ENCODE measurements at regions not wholly inside any gene's neighbourhood (a gene's known extent, or its start where the extent isn't known, plus 50 kb on each side); places are given as distances from the start of the nearest gene placed in this dataset.

DNA sequence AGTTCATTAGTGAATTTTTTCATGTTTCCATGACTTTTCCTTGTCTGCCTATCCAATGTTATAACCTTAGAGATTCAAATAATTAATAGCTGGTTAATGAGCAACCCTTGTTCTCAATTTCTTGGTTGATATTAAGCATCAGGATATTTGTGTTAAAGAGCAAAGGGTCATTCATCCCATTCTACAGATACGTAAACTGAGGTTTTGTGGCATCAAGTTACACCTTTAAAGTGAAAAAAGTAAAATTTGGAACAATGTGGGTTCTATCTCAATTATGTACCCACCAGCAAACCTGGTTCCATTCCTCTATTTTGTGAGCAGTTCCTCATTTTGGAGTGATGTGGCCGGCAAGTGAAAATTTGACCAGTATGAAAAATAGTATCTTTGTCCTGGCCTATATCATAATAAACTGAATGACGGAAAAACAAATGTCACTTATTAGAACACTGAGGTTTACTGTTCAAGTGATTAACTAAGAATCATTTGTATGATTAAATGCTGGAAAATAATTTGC lies 220.5 kb upstream of the ATP5MC3 start:
- Histone ChIP-seq H3K4me1 (ENCODE audit: control insufficient read depth in 1 of 2, insufficient read depth in 2 of 2, low read length in 2 of 2) (no peaks in the 10 kb centered on the region), H3K9me3 (ENCODE audit: control insufficient read depth in 1 of 2, low read length in 2 of 2) (no peaks in the 10 kb centered on the region), H3K9ac (ENCODE audit: low read depth in 1 of 2, low read length in 2 of 2) (no peak overlapping the region), H3K36me3 (ENCODE audit: control insufficient read depth in 1 of 2, insufficient read depth in 2 of 2, low read length in 2 of 2) (no peaks in the 10 kb centered on the region), H3K4me3 (ENCODE audit: low read depth in 1 of 2, low read length in 2 of 2) (no peak overlapping the region), H3K27ac (ENCODE audit: low read depth, low read length) (no peak overlapping the region), H3K27me3 (ENCODE audit: control insufficient read depth in 1 of 2, insufficient read depth in 2 of 2, low read length in 2 of 2) (peaks cover 0 to 6% of the 10 kb centered on the region in 2 donors)

DNA sequence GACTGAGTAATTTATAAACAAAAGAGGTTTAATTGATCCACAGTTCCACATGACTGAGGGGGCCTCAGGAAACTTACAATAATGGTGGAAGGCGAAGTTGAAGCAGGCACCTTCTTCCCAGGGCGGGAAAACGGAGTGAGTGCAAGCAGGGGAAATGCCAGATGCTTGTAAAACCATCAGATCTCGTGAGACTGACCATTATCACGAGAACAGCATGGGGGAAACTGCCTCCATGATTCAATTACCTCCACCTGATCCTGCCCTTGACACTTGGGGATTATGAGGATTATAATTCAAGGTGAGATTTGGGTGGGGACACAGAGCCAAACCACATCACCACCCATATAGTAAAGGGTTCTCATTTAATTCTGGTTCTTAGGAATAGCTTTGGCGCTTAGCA lies 219.5 kb upstream of the ATP5MC3 start:
- Histone ChIP-seq H3K27ac (ENCODE audit: low read depth, low read length) (no peak overlapping the region), H3K36me3 (ENCODE audit: control insufficient read depth in 1 of 2, insufficient read depth in 2 of 2, low read length in 2 of 2) (no peaks in the 10 kb centered on the region), H3K4me3 (ENCODE audit: low read depth in 1 of 2, low read length in 2 of 2) (no peak overlapping the region), H3K27me3 (ENCODE audit: control insufficient read depth in 1 of 2, insufficient read depth in 2 of 2, low read length in 2 of 2) (peaks cover 0 to 6% of the 10 kb centered on the region in 2 donors), H3K4me1 (ENCODE audit: control insufficient read depth in 1 of 2, insufficient read depth in 2 of 2, low read length in 2 of 2) (no peaks in the 10 kb centered on the region), H3K9me3 (ENCODE audit: control insufficient read depth in 1 of 2, low read length in 2 of 2) (no peaks in the 10 kb centered on the region), H3K9ac (ENCODE audit: low read depth in 1 of 2, low read length in 2 of 2) (no peak overlapping the region)

DNA sequence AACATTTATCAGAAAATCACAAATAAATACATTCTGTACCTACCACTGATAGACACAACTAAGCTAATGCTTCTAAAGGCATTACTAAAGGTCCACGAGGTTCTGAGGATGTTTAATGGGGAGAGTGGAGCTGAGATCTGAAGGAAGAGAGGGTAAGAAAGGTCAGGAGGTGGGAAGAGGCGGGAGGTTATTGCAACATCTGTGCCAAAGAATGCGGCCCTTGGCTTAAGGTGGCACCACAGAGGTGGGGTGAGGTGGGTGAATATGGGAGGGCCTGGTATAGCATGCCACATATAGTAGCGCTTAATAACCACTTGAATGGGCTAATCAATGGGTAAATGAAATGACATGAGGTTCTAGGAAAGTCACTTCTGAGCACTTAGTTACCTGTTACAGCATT lies 217.8 kb upstream of the ATP5MC3 start:
- Histone ChIP-seq H3K4me3 (ENCODE audit: low read depth in 1 of 2, low read length in 2 of 2) (no peak overlapping the region), H3K9me3 (ENCODE audit: control insufficient read depth in 1 of 2, low read length in 2 of 2) (no peaks in the 10 kb centered on the region), H3K36me3 (ENCODE audit: control insufficient read depth in 1 of 2, insufficient read depth in 2 of 2, low read length in 2 of 2) (no peaks in the 10 kb centered on the region), H3K27ac (ENCODE audit: low read depth, low read length) (no peak overlapping the region), H3K9ac (ENCODE audit: low read depth in 1 of 2, low read length in 2 of 2) (no peak overlapping the region), H3K4me1 (ENCODE audit: control insufficient read depth in 1 of 2, insufficient read depth in 2 of 2, low read length in 2 of 2) (no peaks in the 10 kb centered on the region), H3K27me3 (ENCODE audit: control insufficient read depth in 1 of 2, insufficient read depth in 2 of 2, low read length in 2 of 2) (peaks cover 0 to 6% of the 10 kb centered on the region in 2 donors)

DNA sequence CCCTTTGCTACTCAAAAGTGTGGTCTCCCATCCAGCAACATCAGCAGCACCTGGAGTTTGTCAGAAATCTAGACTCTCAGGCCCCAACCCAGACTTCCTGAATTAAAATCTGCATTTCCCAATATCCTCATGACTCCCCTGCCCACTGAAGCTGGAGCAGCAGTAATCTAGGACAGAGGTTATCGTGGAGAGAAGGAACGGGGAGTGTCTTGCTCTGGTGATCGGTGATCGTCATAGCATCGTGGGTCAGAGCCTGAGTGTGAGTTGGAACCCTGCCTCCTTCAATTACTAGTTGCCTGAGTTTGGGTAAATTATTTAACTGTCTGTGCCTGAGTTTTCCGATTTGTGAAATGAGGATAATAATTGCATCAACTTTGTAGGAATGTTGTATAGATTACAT lies 217.3 kb upstream of the ATP5MC3 start:
- H3K27ac ChIP-seq (ENCODE audit: low read depth, low read length), result no peak overlapping the region
- H3K9ac ChIP-seq (ENCODE audit: low read depth in 1 of 2, low read length in 2 of 2), result no peak overlapping the region
- H3K27me3 ChIP-seq (ENCODE audit: control insufficient read depth in 1 of 2, insufficient read depth in 2 of 2, low read length in 2 of 2), result peaks cover 0 to 6% of the 10 kb centered on the region in 2 donors
- no peaks in the 10 kb centered on the region for H3K36me3 ChIP-seq (ENCODE audit: control insufficient read depth in 1 of 2, insufficient read depth in 2 of 2, low read length in 2 of 2)
- H3K4me1 ChIP-seq (ENCODE audit: control insufficient read depth in 1 of 2, insufficient read depth in 2 of 2, low read length in 2 of 2), result no peaks in the 10 kb centered on the region
- H3K4me3 ChIP-seq (ENCODE audit: low read depth in 1 of 2, low read length in 2 of 2), result no peak overlapping the region
- H3K9me3 ChIP-seq (ENCODE audit: control insufficient read depth in 1 of 2, low read length in 2 of 2), result no peaks in the 10 kb centered on the region

DNA sequence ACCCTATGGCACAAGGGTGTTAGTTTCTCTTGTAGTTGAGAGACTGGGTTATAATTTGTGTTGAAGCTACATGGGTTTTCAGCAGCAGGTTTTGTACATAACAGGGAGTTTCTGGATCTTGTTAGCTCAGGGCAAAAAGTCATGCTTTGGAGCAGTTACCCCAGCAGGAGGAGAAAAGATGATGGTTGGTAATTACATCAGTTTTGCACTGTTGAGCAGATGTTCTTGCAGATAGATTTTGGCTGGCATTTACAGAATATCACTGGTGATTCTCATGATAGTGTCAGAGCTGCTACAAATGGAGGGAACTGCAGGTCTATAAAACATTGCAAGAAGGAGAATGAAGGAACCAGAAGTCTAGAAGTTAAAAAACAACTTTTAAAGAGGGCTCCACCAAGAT lies 215.2 kb upstream of the ATP5MC3 start:
- no peak overlapping the region for H3K4me3 ChIP-seq (ENCODE audit: low read depth in 1 of 2, low read length in 2 of 2)
- H3K27me3 ChIP-seq (ENCODE audit: control insufficient read depth in 1 of 2, insufficient read depth in 2 of 2, low read length in 2 of 2), result peaks cover 0 to 6% of the 10 kb centered on the region in 2 donors
- no peaks in the 10 kb centered on the region for H3K4me1 ChIP-seq (ENCODE audit: control insufficient read depth in 1 of 2, insufficient read depth in 2 of 2, low read length in 2 of 2)
- no peaks in the 10 kb centered on the region for H3K36me3 ChIP-seq (ENCODE audit: control insufficient read depth in 1 of 2, insufficient read depth in 2 of 2, low read length in 2 of 2)
- no peak overlapping the region for H3K27ac ChIP-seq (ENCODE audit: low read depth, low read length)
- H3K9ac ChIP-seq (ENCODE audit: low read depth in 1 of 2, low read length in 2 of 2), result no peak overlapping the region
- H3K9me3 ChIP-seq (ENCODE audit: control insufficient read depth in 1 of 2, low read length in 2 of 2), result no peaks in the 10 kb centered on the region

DNA sequence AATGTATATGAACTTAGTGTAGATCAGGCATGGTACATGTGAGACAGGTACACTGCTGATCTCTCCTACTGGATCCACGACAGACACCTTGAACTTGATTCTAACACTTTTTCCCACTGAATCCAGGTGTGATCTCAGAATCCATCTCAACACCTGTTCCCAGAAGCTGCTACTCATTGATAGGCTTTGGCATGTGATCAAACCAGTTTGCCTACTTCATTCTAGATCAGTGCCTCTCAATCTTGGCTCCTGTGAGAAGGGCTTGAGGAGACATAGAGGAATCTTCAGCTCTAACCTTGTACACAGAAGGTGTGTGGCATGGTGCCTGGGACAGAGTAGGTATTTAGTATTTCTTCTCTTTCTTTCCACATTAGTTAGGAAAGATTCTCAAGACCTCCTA lies 212.3 kb upstream of the ATP5MC3 start:
- H3K9ac ChIP-seq (ENCODE audit: low read depth in 1 of 2, low read length in 2 of 2), result no peak overlapping the region
- H3K4me1 ChIP-seq (ENCODE audit: control insufficient read depth in 1 of 2, insufficient read depth in 2 of 2, low read length in 2 of 2), result no peaks in the 10 kb centered on the region
- no peaks in the 10 kb centered on the region for H3K9me3 ChIP-seq (ENCODE audit: control insufficient read depth in 1 of 2, low read length in 2 of 2)
- no peak overlapping the region for H3K27ac ChIP-seq (ENCODE audit: low read depth, low read length)
- H3K4me3 ChIP-seq (ENCODE audit: low read depth in 1 of 2, low read length in 2 of 2), result no peak overlapping the region
- H3K36me3 ChIP-seq (ENCODE audit: control insufficient read depth in 1 of 2, insufficient read depth in 2 of 2, low read length in 2 of 2), result no peaks in the 10 kb centered on the region
- no peaks in the 10 kb centered on the region for H3K27me3 ChIP-seq (ENCODE audit: control insufficient read depth in 1 of 2, insufficient read depth in 2 of 2, low read length in 2 of 2)

DNA sequence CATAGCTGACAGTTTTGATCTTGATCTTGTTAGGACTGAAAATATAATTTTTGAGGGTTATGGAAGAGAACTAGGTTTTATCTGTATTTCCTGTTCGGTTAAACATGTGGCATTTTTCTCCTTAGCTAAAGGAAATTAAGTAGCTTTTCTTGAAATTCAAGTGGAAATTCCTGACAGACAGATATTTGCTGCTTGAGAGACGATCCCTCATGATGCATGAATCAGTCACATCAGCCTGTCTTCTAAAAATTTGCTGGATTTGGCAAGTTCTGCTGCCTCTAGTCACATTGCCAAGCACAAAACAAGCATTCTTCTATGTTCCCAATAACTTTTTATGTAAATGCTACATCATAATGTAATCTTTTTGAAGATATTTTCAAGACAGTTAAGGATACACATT lies 201.8 kb upstream of the ATP5MC3 start:
- Histone ChIP-seq H3K4me1 (ENCODE audit: control insufficient read depth in 1 of 2, insufficient read depth in 2 of 2, low read length in 2 of 2) (no peaks in the 10 kb centered on the region), H3K27me3 (ENCODE audit: control insufficient read depth in 1 of 2, insufficient read depth in 2 of 2, low read length in 2 of 2) (no peaks in the 10 kb centered on the region), H3K36me3 (ENCODE audit: control insufficient read depth in 1 of 2, insufficient read depth in 2 of 2, low read length in 2 of 2) (no peaks in the 10 kb centered on the region), H3K9ac (ENCODE audit: low read depth in 1 of 2, low read length in 2 of 2) (no peak overlapping the region), H3K9me3 (ENCODE audit: control insufficient read depth in 1 of 2, low read length in 2 of 2) (peaks cover 3 to 14% of the 10 kb centered on the region in 2 donors), H3K4me3 (ENCODE audit: low read depth in 1 of 2, low read length in 2 of 2) (no peak overlapping the region), H3K27ac (ENCODE audit: low read depth, low read length) (no peak overlapping the region)

DNA sequence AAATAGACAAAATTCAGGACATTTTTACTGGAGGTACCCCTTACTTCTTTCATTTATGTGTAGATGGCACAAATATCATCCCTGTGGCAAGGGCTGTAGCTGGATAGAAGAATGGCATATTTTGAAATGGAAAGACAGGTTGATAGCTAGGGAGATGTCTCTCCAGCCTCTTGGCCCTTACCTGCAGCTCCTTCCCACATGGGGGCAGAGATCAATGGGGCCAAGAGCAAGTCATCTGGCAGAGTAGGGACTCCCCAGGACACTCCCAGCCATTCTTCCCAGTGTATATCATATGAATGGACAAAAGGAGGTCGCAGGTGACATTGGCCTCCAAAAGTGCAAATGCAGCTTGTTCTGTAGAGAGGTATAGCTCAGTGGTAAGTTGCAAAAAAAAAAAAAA lies 192.2 kb upstream of the ATP5MC3 start:
- Histone ChIP-seq H3K4me3 (ENCODE audit: low read depth in 1 of 2, low read length in 2 of 2) (no peak overlapping the region), H3K36me3 (ENCODE audit: control insufficient read depth in 1 of 2, insufficient read depth in 2 of 2, low read length in 2 of 2) (no peaks in the 10 kb centered on the region), H3K27ac (ENCODE audit: low read depth, low read length) (no peak overlapping the region), H3K9me3 (ENCODE audit: control insufficient read depth in 1 of 2, low read length in 2 of 2) (no peaks in the 10 kb centered on the region), H3K9ac (ENCODE audit: low read depth in 1 of 2, low read length in 2 of 2) (no peak overlapping the region), H3K27me3 (ENCODE audit: control insufficient read depth in 1 of 2, insufficient read depth in 2 of 2, low read length in 2 of 2) (peaks cover 0 to 4% of the 10 kb centered on the region in 2 donors), H3K4me1 (ENCODE audit: control insufficient read depth in 1 of 2, insufficient read depth in 2 of 2, low read length in 2 of 2) (peaks cover 0 to 6% of the 10 kb centered on the region in 2 donors)

DNA sequence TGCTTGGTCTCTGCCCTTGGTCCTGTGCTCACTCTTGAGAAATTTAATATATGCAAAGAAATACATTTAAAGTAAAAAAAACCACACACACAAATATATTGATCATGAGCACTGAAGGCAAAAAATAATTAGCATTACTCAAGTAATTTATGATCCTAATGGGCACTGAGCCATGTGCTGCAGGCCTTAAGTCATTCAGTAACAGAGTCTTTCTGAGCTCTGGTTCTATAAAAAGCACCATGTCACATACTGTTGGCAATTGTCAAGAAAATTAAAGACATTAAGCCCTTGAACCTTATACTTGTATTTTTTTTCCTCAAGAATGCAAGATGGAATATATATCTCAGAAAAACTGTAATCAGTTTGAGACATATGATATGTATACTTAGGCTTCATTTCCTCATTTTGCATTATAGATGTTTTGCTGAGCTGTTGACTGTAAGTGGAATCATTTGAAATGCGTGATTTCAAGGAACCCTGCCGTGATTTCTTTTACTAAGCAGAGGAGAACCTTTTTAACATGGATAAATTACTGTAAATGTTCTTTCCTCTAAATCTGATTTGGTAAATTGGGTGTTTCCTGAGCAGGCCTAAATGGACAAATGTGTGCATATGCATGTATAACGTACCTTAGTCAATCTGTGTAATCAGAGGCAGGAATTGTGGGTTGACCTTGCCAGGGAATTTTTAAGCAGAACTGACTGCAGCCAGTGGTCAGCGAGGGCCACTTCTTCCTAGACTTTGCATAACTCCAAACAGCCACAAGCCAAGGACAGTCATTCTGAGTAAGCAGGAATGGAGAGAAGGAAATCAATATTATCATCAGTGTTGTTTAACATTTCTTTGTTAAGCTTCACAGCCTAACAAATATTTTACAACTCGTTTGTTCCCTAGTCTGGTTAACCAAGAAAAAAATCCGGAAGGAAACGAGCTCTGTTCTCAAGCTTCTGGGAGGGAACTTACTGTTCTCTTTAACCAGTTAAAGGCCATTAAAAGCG lies 191.5 kb upstream of the ATP5MC3 start:
- no peaks in the 10 kb centered on the region for H3K36me3 ChIP-seq (ENCODE audit: control insufficient read depth in 1 of 2, insufficient read depth in 2 of 2, low read length in 2 of 2)
- H3K9me3 ChIP-seq (ENCODE audit: control insufficient read depth in 1 of 2, low read length in 2 of 2), result no peaks in the 10 kb centered on the region
- H3K4me1 ChIP-seq (ENCODE audit: control insufficient read depth in 1 of 2, insufficient read depth in 2 of 2, low read length in 2 of 2), result peaks cover 0 to 6% of the 10 kb centered on the region in 2 donors
- H3K9ac ChIP-seq (ENCODE audit: low read depth in 1 of 2, low read length in 2 of 2), result no peak overlapping the region
- H3K27me3 ChIP-seq (ENCODE audit: control insufficient read depth in 1 of 2, insufficient read depth in 2 of 2, low read length in 2 of 2), result peaks cover 0 to 4% of the 10 kb centered on the region in 2 donors
- H3K4me3 ChIP-seq (ENCODE audit: low read depth in 1 of 2, low read length in 2 of 2), result no peak overlapping the region
- no peak overlapping the region for H3K27ac ChIP-seq (ENCODE audit: low read depth, low read length)

DNA sequence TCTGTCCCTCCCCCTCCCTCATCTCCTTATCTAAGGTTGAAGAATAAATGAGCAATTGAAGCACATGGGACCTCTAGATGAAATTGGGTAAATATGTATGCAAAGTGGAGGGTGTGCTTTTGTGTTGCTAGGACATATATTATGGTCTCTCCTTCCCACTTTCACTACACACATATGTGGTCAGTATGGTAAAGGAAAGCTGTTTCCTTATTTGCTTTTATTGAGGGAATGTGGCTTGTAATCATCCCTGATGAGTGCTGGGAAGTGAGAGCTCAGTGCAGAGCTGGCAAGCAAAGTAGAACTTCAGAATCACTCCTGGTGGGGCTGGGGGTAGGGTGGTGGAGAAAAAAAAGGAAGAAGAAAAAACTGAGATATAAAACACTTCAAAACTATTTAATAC lies 189.9 kb upstream of the ATP5MC3 start:
- Histone ChIP-seq H3K27me3 (ENCODE audit: control insufficient read depth in 1 of 2, insufficient read depth in 2 of 2, low read length in 2 of 2) (peaks cover 5 to 9% of the 10 kb centered on the region in 2 donors), H3K4me1 (ENCODE audit: control insufficient read depth in 1 of 2, insufficient read depth in 2 of 2, low read length in 2 of 2) (peaks cover 0 to 6% of the 10 kb centered on the region in 2 donors), H3K9ac (ENCODE audit: low read depth in 1 of 2, low read length in 2 of 2) (no peak overlapping the region), H3K9me3 (ENCODE audit: control insufficient read depth in 1 of 2, low read length in 2 of 2) (no peaks in the 10 kb centered on the region), H3K4me3 (ENCODE audit: low read depth in 1 of 2, low read length in 2 of 2) (no peak overlapping the region), H3K27ac (ENCODE audit: low read depth, low read length) (no peak overlapping the region), H3K36me3 (ENCODE audit: control insufficient read depth in 1 of 2, insufficient read depth in 2 of 2, low read length in 2 of 2) (no peaks in the 10 kb centered on the region)
